HEK293T (cell line): ENCODE measurements at regions not wholly inside any gene's neighbourhood (a gene's known extent, or its start where the extent isn't known, plus 50 kb on each side); places are given as distances from the start of the nearest gene placed in this dataset.

Source experiments
- BHLHE40 ChIP-seq: fragments of 450-650 bp; IDR thresholded peaks from 2 replicates; pipeline ENCODE4 v1.6.1; 2016; ENCODE audit warnings: mild to moderate bottlenecking, moderate library complexity, borderline replicate concordance
- CTBP1 ChIP-seq: fragments of 450-650 bp; IDR thresholded peaks from 2 replicates; pipeline ENCODE4 v1.6.1; 2016; ENCODE audit warnings: borderline replicate concordance
- ELF4 ChIP-seq: fragments of 450-650 bp; IDR thresholded peaks from 2 replicates; pipeline ENCODE4 v1.6.1; 2017; ENCODE audit warnings: antibody characterized with exemption
- FOXK2 ChIP-seq: fragments of 450-650 bp; IDR thresholded peaks from 2 replicates; pipeline ENCODE4 v1.6.1; 2016; ENCODE audit warnings: mild to moderate bottlenecking
- FOXM1 ChIP-seq: fragments of 450-650 bp; IDR thresholded peaks from 2 replicates; pipeline ENCODE4 v1.6.1; 2017; ENCODE audit warnings: mild to moderate bottlenecking, borderline replicate concordance
- SP1 ChIP-seq: fragments of 450-650 bp; IDR thresholded peaks from 2 replicates; pipeline ENCODE4 v1.6.1; 2017
- SUZ12 ChIP-seq: fragments of 450-650 bp; IDR thresholded peaks from 2 replicates; pipeline ENCODE4 v1.6.1; 2016; ENCODE audit warnings: mild to moderate bottlenecking
- TARDBP ChIP-seq: fragments of 450-650 bp; IDR thresholded peaks from 2 replicates; pipeline ENCODE4 v1.6.1; 2016
- ZNF384 ChIP-seq: fragments of 450-650 bp; IDR thresholded peaks from 2 replicates; pipeline ENCODE4 v1.6.1; 2016
- TF ChIP-seq, protein P1 (sequence below): fragments of 450-650 bp; IDR thresholded peaks from 2 replicates; pipeline ENCODE4 v1.6.1; 2016

DNA sequence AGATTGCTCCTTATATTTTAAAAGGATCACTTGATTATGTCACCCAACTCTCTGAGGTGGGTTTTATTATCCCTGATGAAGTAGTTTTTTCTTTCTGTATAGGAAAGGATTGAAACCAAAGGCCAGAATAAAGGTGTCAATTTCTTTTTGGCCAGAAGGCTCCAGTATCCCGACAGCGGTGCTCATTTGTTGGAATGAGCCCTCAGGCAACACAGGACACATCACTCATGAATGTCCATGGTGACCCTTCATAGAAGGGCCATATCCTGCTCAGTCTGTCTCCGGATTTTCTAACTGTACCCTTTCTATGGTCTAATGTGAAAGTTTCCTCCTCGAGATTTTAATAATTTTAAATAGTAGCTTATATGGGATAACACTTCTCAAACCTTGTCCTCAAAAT is 171.3 kb upstream of the USP24 start:
- TF ChIP-seq FOXM1 (no peak), FOXK2 (no peak), CTBP1 (no peak), ELF4 (no peak), SP1 (no peak), BHLHE40 (no peak), ZNF384 (no peak), SUZ12 (no peak), TARDBP (no peak)
- TF ChIP-seq, protein P1, sequence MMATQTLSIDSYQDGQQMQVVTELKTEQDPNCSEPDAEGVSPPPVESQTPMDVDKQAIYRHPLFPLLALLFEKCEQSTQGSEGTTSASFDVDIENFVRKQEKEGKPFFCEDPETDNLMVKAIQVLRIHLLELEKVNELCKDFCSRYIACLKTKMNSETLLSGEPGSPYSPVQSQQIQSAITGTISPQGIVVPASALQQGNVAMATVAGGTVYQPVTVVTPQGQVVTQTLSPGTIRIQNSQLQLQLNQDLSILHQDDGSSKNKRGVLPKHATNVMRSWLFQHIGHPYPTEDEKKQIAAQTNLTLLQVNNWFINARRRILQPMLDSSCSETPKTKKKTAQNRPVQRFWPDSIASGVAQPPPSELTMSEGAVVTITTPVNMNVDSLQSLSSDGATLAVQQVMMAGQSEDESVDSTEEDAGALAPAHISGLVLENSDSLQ: no peak
